ENCODE measurements at regions not wholly inside any gene's neighbourhood (a gene's known extent, or its start where the extent isn't known, plus 50 kb on each side); places are given as distances from the start of the nearest gene placed in this dataset.

GRCh38 chr2:220337611-220338440, 710.4 kb downstream of the SLC4A3 start:
- Histone ChIP-seq H3K4me2 (ENCODE audit: low read length) (no peak overlapping the region), H3K27ac (ENCODE audit: low read length) (no peak overlapping the region), H3K9me3 (ENCODE audit: low read length) (no peaks in the 10 kb centered on the region), H3K9me2 (ENCODE audit: insufficient read depth, low read length) (no peaks in the 10 kb centered on the region), H4K20me1 (ENCODE audit: insufficient read depth) (no peaks in the 10 kb centered on the region), H3K9ac (ENCODE audit: low read length) (no peak overlapping the region), H3K79me2 (replicated peaks; ENCODE audit: insufficient read depth, low read length) (no peaks in the 10 kb centered on the region), H3F3A (ENCODE audit: insufficient read depth, low read length, poor library complexity, severe bottlenecking) (no peaks in the 10 kb centered on the region), H2AFZ (ENCODE audit: low read depth, low read length) (no peak overlapping the region), H3K36me3 (ENCODE audit: insufficient read depth, low read length) (no peaks in the 10 kb centered on the region), H3K4me3 (ENCODE audit: low read length) (no peak overlapping the region), H3K27me3 (ENCODE audit: insufficient read depth, low read depth, low read length) (no peaks in the 10 kb centered on the region)
- TF ChIP-seq RAD21 (conservative IDR thresholded peaks at IDR 0.05): no peak
- no peak for TF ChIP-seq TAF1 (IDR thresholded peaks at IDR 0.05; ENCODE audit: low read depth)
- no peak for TF ChIP-seq SMC3 (conservative IDR thresholded peaks at IDR 0.05; ENCODE audit: poor library complexity)
- TF ChIP-seq EZH2 (IDR thresholded peaks at IDR 0.05; ENCODE audit: borderline replicate concordance, insufficient read depth, low read length, poor library complexity, severe bottlenecking): no peak
- no peak for TF ChIP-seq CTCF (IDR thresholded peaks at IDR 0.05; ENCODE audit: poor library complexity, severe bottlenecking)
- no peak for TF ChIP-seq POLR2AphosphoS5 (IDR thresholded peaks at IDR 0.05)
- TF ChIP-seq MXI1 (conservative IDR thresholded peaks at IDR 0.05; ENCODE audit: poor library complexity, severe bottlenecking): no peak

DNA sequence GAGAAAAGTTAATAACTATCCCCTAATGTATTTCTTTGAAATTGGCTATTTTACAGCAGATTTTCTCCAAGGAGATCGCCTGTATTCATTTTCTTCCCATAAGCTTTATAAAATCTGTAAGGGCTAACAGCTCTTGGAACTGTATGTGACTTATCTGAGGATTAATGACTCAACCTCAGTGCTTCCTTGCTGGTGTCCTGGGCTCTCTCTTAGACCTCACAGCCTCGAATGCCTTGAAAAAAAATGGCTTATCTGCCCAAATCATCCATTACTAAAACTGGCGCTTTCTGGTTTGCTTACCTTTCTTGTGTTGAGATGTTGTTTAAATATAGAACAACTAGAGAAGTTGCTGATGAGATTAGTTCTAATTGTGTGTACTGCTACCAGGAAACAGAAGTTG, 713.6 kb downstream of the SLC4A3 start:
- TF ChIP-seq SMC3 (conservative IDR thresholded peaks at IDR 0.05; ENCODE audit: poor library complexity) (no peak), EP300 (conservative IDR thresholded peaks at IDR 0.05; ENCODE audit: poor library complexity, severe bottlenecking) (no peak), RAD21 (conservative IDR thresholded peaks at IDR 0.05) (no peak), MXI1 (conservative IDR thresholded peaks at IDR 0.05; ENCODE audit: poor library complexity, severe bottlenecking) (no peak), TAF1 (IDR thresholded peaks at IDR 0.05; ENCODE audit: low read depth) (no peak), REST (IDR thresholded peaks at IDR 0.05; ENCODE audit: borderline replicate concordance) (no peak), EZH2 (IDR thresholded peaks at IDR 0.05; ENCODE audit: borderline replicate concordance, insufficient read depth, low read length, poor library complexity, severe bottlenecking) (no peak), CTCF (IDR thresholded peaks at IDR 0.05; ENCODE audit: poor library complexity, severe bottlenecking) (no peak), POLR2AphosphoS5 (IDR thresholded peaks at IDR 0.05) (no peak)
- H3K4me2 ChIP-seq (ENCODE audit: low read length): no peak overlapping the region

More for the DNA sequence above, 713.6 kb downstream of the SLC4A3 start:
- Histone ChIP-seq H3K9me3 (ENCODE audit: low read length) (no peaks in the 10 kb centered on the region), H3K36me3 (ENCODE audit: insufficient read depth, low read length) (no peaks in the 10 kb centered on the region), H2AFZ (ENCODE audit: low read depth, low read length) (no peak overlapping the region), H3K9me2 (ENCODE audit: insufficient read depth, low read length) (no peaks in the 10 kb centered on the region), H3K9ac (ENCODE audit: low read length) (no peak overlapping the region), H3K4me3 (ENCODE audit: low read length) (no peak overlapping the region), H3K79me2 (replicated peaks; ENCODE audit: insufficient read depth, low read length) (no peaks in the 10 kb centered on the region), H3F3A (ENCODE audit: insufficient read depth, low read length, poor library complexity, severe bottlenecking) (no peaks in the 10 kb centered on the region), H3K27ac (ENCODE audit: low read length) (no peak overlapping the region), H3K27me3 (ENCODE audit: insufficient read depth, low read depth, low read length) (no peaks in the 10 kb centered on the region), H4K20me1 (ENCODE audit: insufficient read depth) (no peaks in the 10 kb centered on the region)
